WTC11 (cell line): ENCODE measurements at regions not wholly inside any gene's neighbourhood (a gene's known extent, or its start where the extent isn't known, plus 50 kb on each side); places are given as distances from the start of the nearest gene placed in this dataset.

Experiments used
- CTCF ChIP-seq: fragments of 200-600 bp; IDR thresholded peaks from 2 replicates; pipeline ENCODE4 v1.8.0; 2022; ENCODE audit warnings: antibody characterized with exemption
- ELF4 ChIP-seq: sonication (generic); formaldehyde crosslinking; IDR thresholded peaks from 2 replicates; pipeline ENCODE4 v1.8.1; 2022; ENCODE audit warnings: low read depth, mild to moderate bottlenecking, moderate library complexity, missing genetic modification reagents
- NFYB ChIP-seq: sonication (generic); formaldehyde crosslinking; conservative IDR thresholded peaks from 2 replicates; pipeline ENCODE4 v1.8.0; 2022; ENCODE audit warnings: low read depth, missing genetic modification reagents
- NR2C2 ChIP-seq: sonication (generic); formaldehyde crosslinking; IDR thresholded peaks from 2 replicates; pipeline ENCODE4 v1.8.0; 2022; ENCODE audit warnings: mild to moderate bottlenecking, missing genetic modification reagents
- SP1 ChIP-seq: sonication (generic); formaldehyde crosslinking; conservative IDR thresholded peaks from 2 replicates; pipeline ENCODE4 v1.8.1; 2022; ENCODE audit warnings: missing genetic modification reagents
- STAT6 ChIP-seq: sonication (generic); formaldehyde crosslinking; conservative IDR thresholded peaks from 2 replicates; pipeline ENCODE4 v1.8.1; 2023; ENCODE audit warnings: mild to moderate bottlenecking, low read depth, missing genetic modification reagents, moderate library complexity
- TEAD4 ChIP-seq: sonication (generic); formaldehyde crosslinking; IDR thresholded peaks from 2 replicates; pipeline ENCODE4 v1.8.0; 2022; ENCODE audit warnings: mild to moderate bottlenecking, missing genetic modification reagents
- ZNF138 ChIP-seq: sonication (generic); formaldehyde crosslinking; conservative IDR thresholded peaks from 2 replicates; pipeline ENCODE4 v1.8.1; 2022; ENCODE audit warnings: mild to moderate bottlenecking, moderate library complexity, missing genetic modification reagents
- TF ChIP-seq, protein P1 (sequence below): sonication (generic); formaldehyde crosslinking; conservative IDR thresholded peaks from 2 replicates; pipeline ENCODE4 v1.8.1; 2022; ENCODE audit warnings: mild to moderate bottlenecking, missing genetic modification reagents
- TF ChIP-seq, protein P2 (sequence below): sonication (generic); formaldehyde crosslinking; IDR thresholded peaks from 2 replicates; pipeline ENCODE4 v1.8.0; 2022; ENCODE audit warnings: mild to moderate bottlenecking, missing genetic modification reagents

- TF ChIP-seq, protein P1, sequence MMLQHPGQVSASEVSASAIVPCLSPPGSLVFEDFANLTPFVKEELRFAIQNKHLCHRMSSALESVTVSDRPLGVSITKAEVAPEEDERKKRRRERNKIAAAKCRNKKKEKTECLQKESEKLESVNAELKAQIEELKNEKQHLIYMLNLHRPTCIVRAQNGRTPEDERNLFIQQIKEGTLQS, result no peak
- TF ChIP-seq ZNF138 (CRISPR knock-in tag) (no peak), NR2C2 (CRISPR knock-in tag) (no peak), CTCF (no peak), TEAD4 (CRISPR knock-in tag) (no peak), ELF4 (no peak), NFYB (no peak), SP1 (no peak), STAT6 (no peak)
- TF ChIP-seq, protein P2, sequence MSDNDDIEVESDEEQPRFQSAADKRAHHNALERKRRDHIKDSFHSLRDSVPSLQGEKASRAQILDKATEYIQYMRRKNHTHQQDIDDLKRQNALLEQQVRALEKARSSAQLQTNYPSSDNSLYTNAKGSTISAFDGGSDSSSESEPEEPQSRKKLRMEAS (CRISPR knock-in tag), result no peak
Measured at GRCh38 chrX:106306391-106306947, 138.4 kb downstream of the PWWP3B start.
